ENCODE measurements at regions not wholly inside any gene's neighbourhood (a gene's known extent, or its start where the extent isn't known, plus 50 kb on each side); places are given as distances from the start of the nearest gene placed in this dataset.

GRCh38 chr10:3527869-3528268, 257.1 kb downstream of the KLF6 start:
- H3K27ac ChIP-seq (ENCODE audit: low read depth in 2 of 2, low read length in 1 of 2) = peak overlapping the region in 1 of 2 experiments; percentile 99; a peak in 2 of 4 replicates
- CTCF ChIA-PET = no interaction called here

GRCh38 chr10:3526727-3527501, 258.1 kb downstream of the KLF6 start:
- no peak for DNase-seq
- peak overlapping the region; percentile 66 to 99; a peak in 3 of 4 replicates for H3K27ac ChIP-seq (ENCODE audit: low read depth in 2 of 2, low read length in 1 of 2)
- H3F3A ChIP-seq (replicated peaks; ENCODE audit: insufficient read depth) = peaks cover 34% of the 10 kb centered on the region
- H3K9me3 ChIP-seq = no peaks in the 10 kb centered on the region
- POLR2A ChIA-PET = no interaction called here
- no peaks in the 10 kb centered on the region for H3K9me2 ChIP-seq
- H3K79me2 ChIP-seq (ENCODE audit: insufficient read depth) = no peaks in the 10 kb centered on the region
- H3K4me3 ChIP-seq (ENCODE audit: low read depth in 2 of 2, low read length in 1 of 2) = no peak overlapping the region
- H3K27me3 ChIP-seq (ENCODE audit: insufficient read depth) = no peaks in the 10 kb centered on the region
- no peaks in the 10 kb centered on the region for H4K20me1 ChIP-seq (ENCODE audit: insufficient read depth)
- H3K36me3 ChIP-seq (replicated peaks in 1 of 2; ENCODE audit: control insufficient read depth in 1 of 2, insufficient read depth in 2 of 2, low read length in 1 of 2) = no peaks in the 10 kb centered on the region
- peak overlapping the region; percentile 52; the same call in 1 of the 2 replicates for H3K9ac ChIP-seq
- peak overlapping the region; percentile 49 for H3K4me2 ChIP-seq
- 32% methylated on average over 6 of the region's 6 CpGs for WGBS (ENCODE audit: low lambda C conversion rate)
- no peak overlapping the region for H2AFZ ChIP-seq (ENCODE audit: low read depth)
- H3K4me1 ChIP-seq (ENCODE audit: control insufficient read depth in 1 of 2, insufficient read depth in 2 of 2, low read depth in 1 of 2, low read length in 1 of 2) = peaks cover 3 to 25% of the 10 kb centered on the region in 2 experiments
- CTCF ChIA-PET = no interaction called here
- TF ChIP-seq USF1 (IDR thresholded peaks at IDR 0.05; ENCODE audit: borderline replicate concordance, low read depth) (no peak), NFIC (IDR thresholded peaks at IDR 0.05; ENCODE audit: borderline replicate concordance) (peak; percentile 23; the same call in 1 of the 2 replicates), FOSL2 (IDR thresholded peaks at IDR 0.05; ENCODE audit: borderline replicate concordance, low read depth) (peak; percentile 60; the same call in 1 of the 2 replicates), YY1 (IDR thresholded peaks at IDR 0.05; ENCODE audit: low read depth) (no peak), NRF1 (IDR thresholded peaks at IDR 0.05; ENCODE audit: low read depth, low read length) (no peak), GATA2 (CRISPR knock-in tag; IDR thresholded peaks at IDR 0.05) (no peak), EZH2phosphoT487 (IDR thresholded peaks at IDR 0.05; ENCODE audit: borderline replicate concordance, low read depth) (no peak), PBX3 (IDR thresholded peaks at IDR 0.05) (peak; percentile 50; the same call in 1 of the 2 replicates), EP300 (IDR thresholded peaks at IDR 0.05; ENCODE audit: borderline replicate concordance in 1 of 2, low read depth in 1 of 2, low read length in 1 of 2) (peak in 1 of 2 experiments; percentile 54; a peak in 2 of 4 replicates), SIN3A (IDR thresholded peaks at IDR 0.05; ENCODE audit: borderline replicate concordance, low read depth, low read length) (no peak), RXRA (IDR thresholded peaks at IDR 0.05; ENCODE audit: borderline replicate concordance, low read depth) (0 out of 2 replicates have a peak, but pooled peaks have one; percentile 51), TEAD4 (IDR thresholded peaks at IDR 0.05; ENCODE audit: borderline replicate concordance, insufficient read depth) (no peak), TCF12 (IDR thresholded peaks at IDR 0.05) (peak; percentile 34; the same call in 1 of the 2 replicates), MAX (IDR thresholded peaks at IDR 0.05; ENCODE audit: low read depth) (no peak), GABPA (IDR thresholded peaks at IDR 0.05; ENCODE audit: low read depth) (no peak), ELF1 (IDR thresholded peaks at IDR 0.05) (no peak), MEF2A (IDR thresholded peaks at IDR 0.05; ENCODE audit: borderline replicate concordance, low read depth) (peak; percentile 91), FOXJ3 (CRISPR knock-in tag; IDR thresholded peaks at IDR 0.05) (no peak), RFX5 (IDR thresholded peaks at IDR 0.05; ENCODE audit: low read length) (no peak), SMC3 (IDR thresholded peaks at IDR 0.05; ENCODE audit: low read depth, low read length) (no peak), JUND (IDR thresholded peaks at IDR 0.05) (peak; percentile 40), IRF3 (IDR thresholded peaks at IDR 0.05; ENCODE audit: low read depth, low read length) (no peak)

More at GRCh38 chr10:3527869-3528268, 257.1 kb downstream of the KLF6 start:
- H3K9ac ChIP-seq = peak overlapping the region; percentile 52; the same call in 1 of the 2 replicates
- peak; percentile 49 for DNase-seq
- no peaks in the 10 kb centered on the region for H4K20me1 ChIP-seq (ENCODE audit: insufficient read depth)
- POLR2A ChIA-PET = no interaction called here
- no peaks in the 10 kb centered on the region for H3K36me3 ChIP-seq (replicated peaks in 1 of 2; ENCODE audit: control insufficient read depth in 1 of 2, insufficient read depth in 2 of 2, low read length in 1 of 2)
- TF ChIP-seq IRF3 (IDR thresholded peaks at IDR 0.05; ENCODE audit: low read depth, low read length) = no peak
- peak; percentile 41 for TF ChIP-seq TCF12 (IDR thresholded peaks at IDR 0.05)
- no peaks in the 10 kb centered on the region for H3K27me3 ChIP-seq (ENCODE audit: insufficient read depth)
- H3K4me1 ChIP-seq (ENCODE audit: control insufficient read depth in 1 of 2, insufficient read depth in 2 of 2, low read depth in 1 of 2, low read length in 1 of 2) = peaks cover 3 to 29% of the 10 kb centered on the region in 2 experiments
- H3F3A ChIP-seq (replicated peaks; ENCODE audit: insufficient read depth) = peaks cover 37% of the 10 kb centered on the region
- H2AFZ ChIP-seq (ENCODE audit: low read depth) = no peak overlapping the region
- peak overlapping the region; percentile 31; the same call in 1 of the 2 replicates for H3K4me2 ChIP-seq
- no peaks in the 10 kb centered on the region for H3K9me3 ChIP-seq
- no peaks in the 10 kb centered on the region for H3K9me2 ChIP-seq
- no peaks in the 10 kb centered on the region for H3K79me2 ChIP-seq (ENCODE audit: insufficient read depth)
- no peak overlapping the region for H3K4me3 ChIP-seq (ENCODE audit: low read depth in 2 of 2, low read length in 1 of 2)
- 58% methylated on average over 5 of the region's 5 CpGs for WGBS (ENCODE audit: low lambda C conversion rate)

All from SK-N-SH (cell line).